T-helper 9 cell (primary cell): ENCODE measurements at regions not wholly inside any gene's neighbourhood (a gene's known extent, or its start where the extent isn't known, plus 50 kb on each side); places are given as distances from the start of the nearest gene placed in this dataset.
"Not testable (repeated sequence)": the region's sequence is repeated elsewhere in the genome, so short reads cannot be mapped to it uniquely, and the experiment has no call there.

Experiments
- DNase-seq: peaks from one replicate; pipeline ENCODE4 v3.0.0-alpha.2; 2020

GRCh38 chr2:84212611-84213314 is 246.3 kb downstream of the SUCLG1 start:
- no peak for DNase-seq

GRCh38 chr2:84209941-84210340 is 249.1 kb downstream of the SUCLG1 start:
- no peak for DNase-seq

GRCh38 chr2:84204995-84205394 is 254.1 kb downstream of the SUCLG1 start:
- DNase-seq = no peak

- DNase-seq = no peak
Measured at GRCh38 chr2:84202166-84202565, 256.9 kb downstream of the SUCLG1 start.

- no peak for DNase-seq
Measured at GRCh38 chr2:84201158-84201557, 257.9 kb downstream of the SUCLG1 start.

- DNase-seq = no peak
Measured at GRCh38 chr2:84197901-84198300, 261.2 kb downstream of the SUCLG1 start.

- no peak for DNase-seq
Measured at GRCh38 chr2:84194949-84195644, 264.0 kb downstream of the SUCLG1 start.

- no peak for DNase-seq
Measured at GRCh38 chr2:84194181-84194580, 264.9 kb downstream of the SUCLG1 start.

GRCh38 chr2:84187258-84187657 is 271.8 kb downstream of the SUCLG1 start:
- DNase-seq = no peak

- no peak for DNase-seq
Measured at GRCh38 chr2:84181927-84182326, 277.2 kb downstream of the SUCLG1 start.

- DNase-seq = no peak
Measured at GRCh38 chr2:84177733-84178132, 281.3 kb downstream of the SUCLG1 start.

- DNase-seq = no peak
Measured at GRCh38 chr2:84175970-84176369, 283.1 kb downstream of the SUCLG1 start.

GRCh38 chr2:84175340-84175739 is 283.7 kb downstream of the SUCLG1 start:
- no peak for DNase-seq

- DNase-seq = no peak
Measured at GRCh38 chr2:84173041-84173440, 286.0 kb downstream of the SUCLG1 start.

- no peak for DNase-seq
Measured at GRCh38 chr2:84170979-84171378, 288.1 kb downstream of the SUCLG1 start.

GRCh38 chr2:84169871-84170270 is 289.2 kb downstream of the SUCLG1 start:
- DNase-seq = no peak

- not testable (repeated sequence) for DNase-seq
Measured at GRCh38 chr2:84168552-84168951, 290.5 kb downstream of the SUCLG1 start.

- no peak for DNase-seq
Measured at GRCh38 chr2:84165256-84165655, 293.8 kb downstream of the SUCLG1 start.

GRCh38 chr2:84160453-84160852 is 298.6 kb downstream of the SUCLG1 start:
- DNase-seq = no peak

GRCh38 chr2:84158605-84159004 is 300.5 kb downstream of the SUCLG1 start:
- DNase-seq = no peak

GRCh38 chr2:84152462-84152861 is 306.6 kb downstream of the SUCLG1 start:
- no peak for DNase-seq

- DNase-seq = no peak
Measured at GRCh38 chr2:84144345-84144744, 314.7 kb downstream of the SUCLG1 start.

- no peak for DNase-seq
Measured at GRCh38 chr2:84137034-84137433, 322.0 kb downstream of the SUCLG1 start.

- DNase-seq = no peak
Measured at GRCh38 chr2:84132370-84132769, 326.7 kb downstream of the SUCLG1 start.
